GM13977 (cell line): ENCODE measurements at regions not wholly inside any gene's neighbourhood (a gene's known extent, or its start where the extent isn't known, plus 50 kb on each side); places are given as distances from the start of the nearest gene placed in this dataset.

Source experiments
- DNase-seq: peaks from one replicate; pipeline ENCODE4 v3.0.0; 2012; ENCODE audit warnings: low spot score
- in situ Hi-C: fragments of 300-500 bp; cut with MboI; formaldehyde crosslinking; loops from one replicate; pipeline ENCODE4 v1.12.0; 2022; ENCODE audit warnings: low sequenced_read_pairs, low pct_unique_long_range_greater_than_20kb, mixed read lengths, inconsistent platforms; ENCODE audit not compliant: unreplicated experiment
- TF ChIP-seq, protein P1 (sequence below): IDR thresholded peaks from 2 replicates; pipeline ENCODE4 v1.5.1; 2012; ENCODE audit warnings: mild to moderate bottlenecking, control low read depth; ENCODE audit not compliant: insufficient read depth; ENCODE audit errors: extremely low read depth, missing control alignments

DNA sequence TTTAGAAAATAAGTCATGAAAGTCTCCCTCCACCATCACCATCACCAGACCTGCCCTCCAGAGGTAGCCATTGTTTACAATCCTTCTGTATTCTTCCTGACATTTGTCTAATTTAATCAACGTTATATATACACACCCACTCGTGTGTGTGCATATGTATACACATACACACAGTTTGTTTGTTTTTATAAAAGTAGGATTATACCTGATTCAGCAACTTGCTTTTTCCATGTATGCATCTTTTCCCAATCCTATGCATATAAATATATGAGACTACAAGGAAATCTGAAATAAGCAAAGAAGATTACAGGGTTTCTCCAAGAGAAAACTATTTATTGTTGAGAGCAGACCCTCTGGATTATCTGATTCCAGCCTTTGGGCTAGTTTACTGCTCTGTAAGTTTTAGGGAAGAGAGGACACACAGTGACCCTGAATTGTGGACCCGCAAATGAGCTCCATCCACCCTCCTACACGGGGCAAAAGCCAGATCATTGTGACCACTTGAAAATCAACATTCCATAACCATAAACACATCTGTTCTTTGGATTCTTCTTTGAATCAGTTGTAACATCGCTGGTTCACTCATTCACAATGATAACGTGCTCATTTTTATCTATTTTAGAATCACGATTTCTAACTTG, 104.3 kb downstream of the CPN2 start:
- in situ Hi-C loops: no loop called here
- DNase-seq: no peak
- TF ChIP-seq, protein P1, sequence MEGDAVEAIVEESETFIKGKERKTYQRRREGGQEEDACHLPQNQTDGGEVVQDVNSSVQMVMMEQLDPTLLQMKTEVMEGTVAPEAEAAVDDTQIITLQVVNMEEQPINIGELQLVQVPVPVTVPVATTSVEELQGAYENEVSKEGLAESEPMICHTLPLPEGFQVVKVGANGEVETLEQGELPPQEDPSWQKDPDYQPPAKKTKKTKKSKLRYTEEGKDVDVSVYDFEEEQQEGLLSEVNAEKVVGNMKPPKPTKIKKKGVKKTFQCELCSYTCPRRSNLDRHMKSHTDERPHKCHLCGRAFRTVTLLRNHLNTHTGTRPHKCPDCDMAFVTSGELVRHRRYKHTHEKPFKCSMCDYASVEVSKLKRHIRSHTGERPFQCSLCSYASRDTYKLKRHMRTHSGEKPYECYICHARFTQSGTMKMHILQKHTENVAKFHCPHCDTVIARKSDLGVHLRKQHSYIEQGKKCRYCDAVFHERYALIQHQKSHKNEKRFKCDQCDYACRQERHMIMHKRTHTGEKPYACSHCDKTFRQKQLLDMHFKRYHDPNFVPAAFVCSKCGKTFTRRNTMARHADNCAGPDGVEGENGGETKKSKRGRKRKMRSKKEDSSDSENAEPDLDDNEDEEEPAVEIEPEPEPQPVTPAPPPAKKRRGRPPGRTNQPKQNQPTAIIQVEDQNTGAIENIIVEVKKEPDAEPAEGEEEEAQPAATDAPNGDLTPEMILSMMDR: no peak

DNA sequence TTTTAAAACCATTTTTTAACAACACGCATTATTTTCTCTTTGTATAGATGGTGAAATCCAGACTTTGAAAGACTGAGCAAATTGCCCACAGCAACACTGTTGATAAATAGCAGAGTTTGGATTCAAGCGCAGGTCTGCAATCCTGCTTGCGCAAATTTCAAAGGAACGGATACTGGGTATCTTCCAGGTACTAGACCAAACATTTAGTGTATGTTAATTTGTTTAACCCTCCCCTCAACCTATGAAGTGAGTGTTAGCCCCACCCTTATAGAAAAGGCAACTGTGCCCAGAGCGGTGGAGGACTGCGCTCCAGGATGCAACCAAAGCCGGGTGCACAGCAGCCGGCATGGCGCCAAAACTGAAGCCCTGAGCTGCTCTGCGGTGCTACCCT, 103.8 kb downstream of the CPN2 start:
- TF ChIP-seq, protein P1: no peak
- in situ Hi-C loops: no loop called here
- no peak for DNase-seq

DNA sequence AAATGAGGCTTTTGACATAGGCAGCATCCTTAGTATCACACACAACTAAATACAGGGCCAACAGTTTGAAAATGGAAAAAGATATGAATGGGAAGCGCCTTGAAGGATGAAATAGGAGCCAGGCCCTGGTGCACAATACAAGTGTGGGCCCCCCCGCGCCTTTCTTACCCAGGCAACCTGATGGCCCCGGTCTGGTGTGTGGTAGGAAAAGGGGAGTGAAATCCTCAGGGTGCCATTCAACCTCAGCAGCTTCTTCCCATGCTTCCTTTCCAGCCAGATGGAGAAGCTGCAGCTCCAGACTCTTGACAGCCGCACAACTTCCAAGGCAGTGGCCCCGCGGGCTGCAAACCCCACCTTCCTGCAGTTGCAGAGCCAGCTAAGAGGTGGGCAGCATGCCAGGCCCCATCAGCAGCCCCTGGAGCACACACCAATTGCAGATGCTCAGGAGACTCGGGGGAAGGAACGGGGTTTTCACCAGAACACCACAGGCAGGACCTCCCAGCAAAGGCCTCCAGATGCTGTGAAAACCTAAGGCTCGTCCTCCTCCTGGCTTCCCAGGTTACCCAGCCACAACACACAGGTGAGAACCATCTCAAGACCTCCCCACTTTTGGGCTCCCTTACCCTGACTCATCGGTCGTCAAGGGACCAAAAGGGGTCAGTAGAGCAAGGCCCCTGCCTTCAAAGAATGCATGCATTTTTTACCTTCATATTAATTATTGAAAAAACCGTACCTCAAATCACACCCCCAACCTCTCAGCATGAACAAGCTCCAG, 101.6 kb downstream of the CPN2 start:
- DNase-seq: no peak
- TF ChIP-seq, protein P1: no peak
- in situ Hi-C loops: no loop called here

DNA sequence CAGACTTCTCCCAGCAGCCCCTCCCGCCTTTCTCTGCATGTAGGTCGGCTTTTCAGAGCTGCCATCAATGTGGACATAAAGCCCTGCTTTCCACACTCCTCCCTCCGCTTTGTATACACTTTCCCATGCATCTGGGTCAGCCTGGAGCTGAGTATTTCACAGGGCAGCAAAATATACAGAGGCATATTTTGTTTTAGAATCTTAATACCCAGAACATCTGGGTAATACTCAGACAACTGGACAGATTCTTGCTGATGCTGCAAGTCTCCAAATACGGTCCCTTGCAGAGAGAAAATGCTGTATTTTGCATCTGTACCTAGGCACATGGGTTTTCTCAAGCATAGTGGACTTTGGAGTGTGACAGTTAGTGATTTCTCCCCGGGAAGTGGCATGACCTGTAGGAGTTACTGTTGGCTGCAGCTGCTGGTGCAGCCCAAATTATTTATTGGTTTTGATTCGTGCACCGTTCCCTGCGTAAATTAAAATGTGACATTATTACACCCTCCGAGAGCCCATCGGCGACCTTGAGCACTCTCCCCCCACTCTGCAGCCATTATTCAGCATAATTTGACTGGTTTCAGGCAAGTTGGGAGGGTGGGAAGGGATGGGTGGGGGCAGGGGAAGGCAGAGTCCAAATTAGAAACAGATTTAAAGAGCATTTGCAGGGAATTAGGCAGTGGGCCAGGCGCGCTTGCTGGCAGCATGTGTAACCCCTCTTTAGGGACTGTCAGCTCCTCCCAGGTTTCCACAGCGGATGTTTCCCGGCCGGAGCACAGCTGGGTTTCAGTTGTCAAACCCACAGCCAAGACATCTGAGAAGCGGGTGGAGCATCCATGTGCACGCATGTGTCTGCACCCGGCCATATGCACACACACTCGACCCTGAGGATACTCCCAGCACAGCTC, 100.8 kb downstream of the CPN2 start:
- TF ChIP-seq, protein P1: no peak
- DNase-seq: no peak
- in situ Hi-C loops: no loop called here

DNA sequence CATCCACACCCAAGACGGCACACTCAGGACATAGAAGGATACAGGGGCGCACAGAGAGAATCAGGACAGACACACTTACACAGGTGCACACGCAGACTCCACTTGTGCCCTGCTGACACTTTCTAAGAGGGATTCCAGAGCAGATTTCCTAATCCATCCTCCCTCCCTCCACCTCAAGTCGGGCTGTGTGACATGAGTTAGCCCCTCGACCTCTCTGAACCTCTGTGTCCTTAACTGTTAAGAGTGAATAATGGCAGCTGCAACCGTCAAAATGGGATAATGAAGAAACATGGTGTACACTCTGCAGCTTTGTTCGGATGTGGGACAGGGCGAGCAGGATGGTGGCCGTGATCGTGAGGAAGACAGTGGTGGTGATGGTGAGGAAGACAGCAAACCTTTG, 100.1 kb downstream of the CPN2 start:
- in situ Hi-C loops: no loop called here
- TF ChIP-seq, protein P1: no peak
- DNase-seq: no peak

DNA sequence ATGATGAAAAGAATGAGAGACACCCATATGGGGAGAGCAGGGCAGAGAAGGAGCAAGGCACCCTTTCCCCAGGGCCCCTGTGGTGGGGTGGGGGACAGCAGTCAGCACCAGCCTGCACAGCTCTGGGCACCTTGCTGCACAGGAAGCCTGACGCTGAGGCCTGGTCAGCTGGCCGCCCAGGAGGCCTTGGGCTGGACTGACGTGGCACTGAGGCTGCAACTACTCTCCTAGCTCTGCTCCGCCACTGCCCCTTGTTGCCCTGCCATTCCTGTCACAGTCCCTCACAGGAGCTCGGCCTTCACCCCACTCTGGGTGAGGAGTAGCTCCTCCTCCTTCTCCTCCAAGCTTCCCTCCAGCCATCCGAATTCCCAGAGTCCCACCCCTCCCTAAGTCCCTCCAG, 99.7 kb downstream of the CPN2 start:
- no peak for DNase-seq
- in situ Hi-C loops: no loop called here
- TF ChIP-seq, protein P1: no peak
